GM13976 (cell line): ENCODE measurements at regions not wholly inside any gene's neighbourhood (a gene's known extent, or its start where the extent isn't known, plus 50 kb on each side); places are given as distances from the start of the nearest gene placed in this dataset.
"Not testable (repeated sequence)": the region's sequence is repeated elsewhere in the genome, so short reads cannot be mapped to it uniquely, and the experiment has no call there.

Experiments used
- DNase-seq: peaks from one replicate; pipeline ENCODE4 v3.0.0; 2012; ENCODE audit warnings: low spot score
- CTCF ChIP-seq: IDR thresholded peaks from 2 replicates; pipeline ENCODE4 v1.5.1; 2012; ENCODE audit warnings: borderline replicate concordance, mild to moderate bottlenecking; ENCODE audit not compliant: insufficient read depth; ENCODE audit errors: extremely low read depth, missing control alignments, control extremely low read depth
- in situ Hi-C: fragments of 300-500 bp; cut with MboI; formaldehyde crosslinking; loops from one replicate; pipeline ENCODE4 v1.12.0; 2022; ENCODE audit warnings: low sequenced_read_pairs, mixed read lengths, inconsistent platforms; ENCODE audit not compliant: unreplicated experiment

- in situ Hi-C loops: no loop called here
These were observed 100.8 kb downstream of the ASB1 start for GRCh38 chr2:238527565-238527964.

GRCh38 chr2:238528953-238529781 lies 102.4 kb downstream of the ASB1 start:
- TF ChIP-seq CTCF: no peak
- in situ Hi-C loops: no loop called here
- no peak for DNase-seq

More at GRCh38 chr2:238527565-238527964, 100.8 kb downstream of the ASB1 start:
- DNase-seq: no peak
- no peak for TF ChIP-seq CTCF

GRCh38 chr2:238531017-238531645 lies 104.4 kb downstream of the ASB1 start:
- DNase-seq, in situ Hi-C loops: not testable (repeated sequence)

GRCh38 chr2:238543732-238544131 lies 117.0 kb downstream of the ASB1 start:
- DNase-seq, in situ Hi-C loops: not testable (repeated sequence)

GRCh38 chr2:238548902-238549462 lies 122.3 kb downstream of the ASB1 start:
- no peak for TF ChIP-seq CTCF
- in situ Hi-C loops: no loop called here
- DNase-seq: no peak

- DNase-seq: no peak
- no peak for TF ChIP-seq CTCF
- in situ Hi-C loops: no loop called here
These were observed 123.1 kb downstream of the ASB1 start for GRCh38 chr2:238549866-238550265.

GRCh38 chr2:238551091-238551490 lies 124.4 kb downstream of the ASB1 start:
- in situ Hi-C loops: no loop called here
- no peak for TF ChIP-seq CTCF
- DNase-seq: no peak

- no peak for DNase-seq
- TF ChIP-seq CTCF: no peak
- in situ Hi-C loops: no loop called here
These were observed 125.5 kb downstream of the ASB1 start for GRCh38 chr2:238552226-238552625.
